Fibroblast of the aortic adventitia (primary cell): ENCODE measurements at regions not wholly inside any gene's neighbourhood (a gene's known extent, or its start where the extent isn't known, plus 50 kb on each side); places are given as distances from the start of the nearest gene placed in this dataset.
A peak's percentile ranks its signal among the peaks of the same experiment; 100 is the strongest.

Experiments
- DNase-seq: peaks from one replicate; pipeline ENCODE4 v3.0.0-alpha.2; 2010; ENCODE audit warnings: low read depth
- H3K4me3 ChIP-seq: 2 replicates; pipeline ENCODE4 v1.5.1; 2011; ENCODE audit warnings: low read depth, mild to moderate bottlenecking, control low read depth, low read length, moderate library complexity
- CTCF ChIP-seq: IDR thresholded peaks from 2 replicates; pipeline ENCODE4 v1.5.1; 2011; ENCODE audit warnings: mild to moderate bottlenecking, low read length, control low read depth, inconsistent platforms; ENCODE audit not compliant: insufficient read depth

- TF ChIP-seq CTCF: no peak
- H3K4me3 ChIP-seq: no peak overlapping the region
- no peak for DNase-seq
These were observed 1055.2 kb downstream of the IGSF11 start for GRCh38 chr3:117979466-117979865.

- no peak for TF ChIP-seq CTCF
These were observed 1047.4 kb downstream of the IGSF11 start for GRCh38 chr3:117987256-117987655.

GRCh38 chr3:117989982-117990381 lies 1044.7 kb downstream of the IGSF11 start:
- DNase-seq: no peak
- no peak for TF ChIP-seq CTCF
- H3K4me3 ChIP-seq: no peak overlapping the region

More at GRCh38 chr3:117987256-117987655, 1047.4 kb downstream of the IGSF11 start:
- no peak overlapping the region for H3K4me3 ChIP-seq
- DNase-seq: no peak

GRCh38 chr3:117990627-117991026 lies 1044.0 kb downstream of the IGSF11 start:
- DNase-seq: no peak
- no peak for TF ChIP-seq CTCF
- no peak overlapping the region for H3K4me3 ChIP-seq

- H3K4me3 ChIP-seq: peak overlapping the region; percentile 91
- no peak for TF ChIP-seq CTCF
- DNase-seq: peak; percentile 18
These were observed 1038.7 kb downstream of the IGSF11 start for GRCh38 chr3:117995842-117996437.

GRCh38 chr3:117997201-117998049 lies 1037.2 kb downstream of the IGSF11 start:
- peak; percentile 90 for DNase-seq
- TF ChIP-seq CTCF: peak; percentile 98
- peak overlapping the region; percentile 91 for H3K4me3 ChIP-seq
